Thyroid gland (tissue), 4 donors: ENCODE measurements at regions not wholly inside any gene's neighbourhood (a gene's known extent, or its start where the extent isn't known, plus 50 kb on each side); places are given as distances from the start of the nearest gene placed in this dataset.

ENCODE experiments used
- POLR2A ChIP-seq, 2 donors: fragments of 450-650 bp; IDR thresholded peaks; one replicate each; pipeline ENCODE4 v1.6.1; 2017; ENCODE audit warnings: antibody characterized with exemption in 2 of 2, mild to moderate bottlenecking in 2 of 2, moderate library complexity in 1 of 2
- TF ChIP-seq, protein P1 (sequence below), 6 experiments: fragments of 200-600 bp in 3 of 6; fragments of 450-650 bp in 3 of 6; sonication (generic) in 3 of 6; IDR thresholded peaks; one replicate each; pipeline ENCODE4 v1.5.1; 2016 to 2019; ENCODE audit warnings: antibody characterized with exemption in 6 of 6, mild to moderate bottlenecking in 2 of 6, inconsistent platforms in 1 of 6, moderate library complexity in 1 of 6

GRCh38 chr5:33328818-33329217 lies 111.9 kb upstream of the TARS1 start:
- TF ChIP-seq POLR2A (IDR thresholded peaks at IDR 0.05), result no peak
- TF ChIP-seq, protein P1, sequence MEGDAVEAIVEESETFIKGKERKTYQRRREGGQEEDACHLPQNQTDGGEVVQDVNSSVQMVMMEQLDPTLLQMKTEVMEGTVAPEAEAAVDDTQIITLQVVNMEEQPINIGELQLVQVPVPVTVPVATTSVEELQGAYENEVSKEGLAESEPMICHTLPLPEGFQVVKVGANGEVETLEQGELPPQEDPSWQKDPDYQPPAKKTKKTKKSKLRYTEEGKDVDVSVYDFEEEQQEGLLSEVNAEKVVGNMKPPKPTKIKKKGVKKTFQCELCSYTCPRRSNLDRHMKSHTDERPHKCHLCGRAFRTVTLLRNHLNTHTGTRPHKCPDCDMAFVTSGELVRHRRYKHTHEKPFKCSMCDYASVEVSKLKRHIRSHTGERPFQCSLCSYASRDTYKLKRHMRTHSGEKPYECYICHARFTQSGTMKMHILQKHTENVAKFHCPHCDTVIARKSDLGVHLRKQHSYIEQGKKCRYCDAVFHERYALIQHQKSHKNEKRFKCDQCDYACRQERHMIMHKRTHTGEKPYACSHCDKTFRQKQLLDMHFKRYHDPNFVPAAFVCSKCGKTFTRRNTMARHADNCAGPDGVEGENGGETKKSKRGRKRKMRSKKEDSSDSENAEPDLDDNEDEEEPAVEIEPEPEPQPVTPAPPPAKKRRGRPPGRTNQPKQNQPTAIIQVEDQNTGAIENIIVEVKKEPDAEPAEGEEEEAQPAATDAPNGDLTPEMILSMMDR (IDR thresholded peaks at IDR 0.05), result no peak
